HG03159 (cell line): ENCODE measurements at regions not wholly inside any gene's neighbourhood (a gene's known extent, or its start where the extent isn't known, plus 50 kb on each side); places are given as distances from the start of the nearest gene placed in this dataset.

Source experiments
- ATAC-seq: cut with Tn5 transposase; IDR thresholded peaks from one replicate; pipeline ENCODE4 v1.9.1; 2021; ENCODE audit warnings: mild to moderate bottlenecking, moderate library complexity; ENCODE audit not compliant: unreplicated experiment

- ATAC-seq, result no peak
Observed at GRCh38 chr3:40848421-40848820, 323.7 kb downstream of the ZNF621 start.

GRCh38 chr3:40850861-40851260, 326.1 kb downstream of the ZNF621 start:
- ATAC-seq, result no peak

- no peak for ATAC-seq
Observed at GRCh38 chr3:40851836-40852235, 327.1 kb downstream of the ZNF621 start.

- ATAC-seq, result no peak
Observed at GRCh38 chr3:40852712-40853111, 328.0 kb downstream of the ZNF621 start.

GRCh38 chr3:40853474-40853873, 328.7 kb downstream of the ZNF621 start:
- no peak for ATAC-seq

- no peak for ATAC-seq
Observed at GRCh38 chr3:40855871-40856270, 331.1 kb downstream of the ZNF621 start.

- ATAC-seq, result no peak
Observed at GRCh38 chr3:40858364-40859115, 333.8 kb downstream of the ZNF621 start.

- ATAC-seq, result no peak
Observed at GRCh38 chr3:40862946-40863345, 336.4 kb upstream of the CTNNB1 start.

- ATAC-seq, result no peak
Observed at GRCh38 chr3:40864146-40864782, 335.0 kb upstream of the CTNNB1 start.

- ATAC-seq, result no peak
Observed at GRCh38 chr3:40864915-40865314, 334.4 kb upstream of the CTNNB1 start.

GRCh38 chr3:40867797-40868196, 331.5 kb upstream of the CTNNB1 start:
- no peak for ATAC-seq

GRCh38 chr3:40869013-40869412, 330.3 kb upstream of the CTNNB1 start:
- ATAC-seq, result no peak

GRCh38 chr3:40869939-40870338, 329.4 kb upstream of the CTNNB1 start:
- ATAC-seq, result no peak

GRCh38 chr3:40871394-40871793, 327.9 kb upstream of the CTNNB1 start:
- ATAC-seq, result no peak

- no peak for ATAC-seq
Observed at GRCh38 chr3:40872258-40872920, 326.9 kb upstream of the CTNNB1 start.

- no peak for ATAC-seq
Observed at GRCh38 chr3:40873476-40873875, 325.8 kb upstream of the CTNNB1 start.

GRCh38 chr3:40873934-40874699, 325.2 kb upstream of the CTNNB1 start:
- no peak for ATAC-seq

- no peak for ATAC-seq
Observed at GRCh38 chr3:40875581-40875980, 323.7 kb upstream of the CTNNB1 start.

- no peak for ATAC-seq
Observed at GRCh38 chr3:40876009-40876408, 323.3 kb upstream of the CTNNB1 start.

GRCh38 chr3:40876496-40876895, 322.8 kb upstream of the CTNNB1 start:
- no peak for ATAC-seq
